ENCODE measurements at regions not wholly inside any gene's neighbourhood (a gene's known extent, or its start where the extent isn't known, plus 50 kb on each side); places are given as distances from the start of the nearest gene placed in this dataset.

DNA sequence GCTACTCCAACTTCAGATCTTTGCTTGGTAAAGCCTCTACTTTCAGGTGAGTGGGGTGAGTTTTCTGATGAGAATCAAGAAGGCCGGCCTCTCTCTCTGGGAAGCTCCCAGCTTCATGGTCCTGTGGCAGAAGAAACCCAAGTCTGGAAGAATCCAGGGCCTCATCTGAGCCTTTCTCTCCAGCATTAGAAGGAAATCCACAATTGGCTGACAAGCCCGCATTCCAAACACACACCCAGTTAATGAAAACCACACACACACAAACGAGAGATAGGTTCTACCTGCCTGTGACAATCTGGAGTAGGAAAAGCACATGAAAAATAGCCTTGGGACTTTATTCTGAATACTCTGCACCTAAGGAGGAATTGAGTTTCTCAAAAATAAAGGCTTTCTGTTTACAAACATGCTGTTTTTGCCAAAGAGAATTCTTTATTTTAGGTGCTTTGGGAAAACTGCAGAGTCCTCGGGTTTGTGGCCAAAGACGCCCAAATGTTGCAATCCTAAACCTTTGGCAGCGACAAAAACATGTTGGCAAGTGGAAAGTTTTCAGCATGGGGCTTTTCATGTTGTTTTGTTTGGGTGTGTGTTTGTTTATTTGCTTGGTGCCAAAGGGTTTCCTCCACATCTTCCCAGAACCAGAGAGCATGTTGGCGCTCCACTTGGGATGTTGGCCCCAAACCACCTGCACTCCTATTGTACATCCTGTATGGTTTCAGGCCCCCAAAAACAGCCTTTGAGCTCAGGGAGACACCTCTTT lies 216.2 kb downstream of the SETD4 start:
- no peak for DNase-seq (ENCODE audit: low spot score)

DNA sequence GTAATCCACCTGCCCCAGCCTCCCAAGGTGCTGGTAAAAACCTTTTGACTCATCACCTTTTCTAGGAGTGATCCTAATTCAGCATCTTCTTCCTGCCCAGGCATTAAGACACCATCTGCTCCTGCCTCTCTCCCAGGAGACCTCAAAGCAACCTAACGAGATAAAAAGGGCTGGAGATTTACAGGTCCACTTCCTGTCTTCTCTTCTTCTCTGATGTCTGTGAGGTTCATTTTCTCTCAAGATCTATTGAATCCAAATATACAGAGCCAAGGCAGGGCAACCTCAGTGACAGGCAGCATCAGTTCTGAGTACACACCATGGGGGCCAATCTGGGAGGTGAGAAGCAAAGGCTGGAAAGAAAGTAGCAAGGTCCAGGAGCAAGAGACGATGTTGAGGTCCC lies 219.4 kb downstream of the SETD4 start:
- DNase-seq (ENCODE audit: low spot score), result no peak

DNA sequence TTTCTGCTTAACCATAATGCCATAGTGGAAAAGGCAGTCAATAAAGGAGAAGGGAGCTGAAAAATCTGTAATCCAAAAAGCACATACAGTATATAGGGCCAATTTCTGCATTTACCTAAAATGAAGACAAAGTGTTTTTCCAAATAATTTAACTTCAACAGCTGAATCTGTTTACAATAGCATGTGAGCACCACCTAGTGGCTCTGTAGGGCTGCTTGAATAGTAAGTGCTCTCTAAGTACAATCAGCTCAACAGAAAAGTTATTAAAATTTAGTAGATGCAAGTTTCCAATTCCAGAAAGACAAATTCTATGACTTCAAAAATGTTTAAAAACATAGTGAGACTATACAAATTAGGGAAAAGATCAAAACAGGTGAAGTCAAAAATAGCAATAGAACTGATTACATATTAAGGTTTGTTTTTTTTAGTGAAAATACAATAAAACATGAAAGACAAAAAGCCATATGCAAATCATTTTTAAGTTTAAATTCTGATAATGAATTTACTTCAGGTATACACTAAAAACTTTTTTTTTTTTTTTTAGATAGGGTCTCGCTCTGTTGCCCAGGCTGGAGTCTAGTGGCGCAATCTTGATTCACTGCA lies 220.0 kb downstream of the SETD4 start:
- DNase-seq (ENCODE audit: low spot score), result peak; percentile 75

DNA sequence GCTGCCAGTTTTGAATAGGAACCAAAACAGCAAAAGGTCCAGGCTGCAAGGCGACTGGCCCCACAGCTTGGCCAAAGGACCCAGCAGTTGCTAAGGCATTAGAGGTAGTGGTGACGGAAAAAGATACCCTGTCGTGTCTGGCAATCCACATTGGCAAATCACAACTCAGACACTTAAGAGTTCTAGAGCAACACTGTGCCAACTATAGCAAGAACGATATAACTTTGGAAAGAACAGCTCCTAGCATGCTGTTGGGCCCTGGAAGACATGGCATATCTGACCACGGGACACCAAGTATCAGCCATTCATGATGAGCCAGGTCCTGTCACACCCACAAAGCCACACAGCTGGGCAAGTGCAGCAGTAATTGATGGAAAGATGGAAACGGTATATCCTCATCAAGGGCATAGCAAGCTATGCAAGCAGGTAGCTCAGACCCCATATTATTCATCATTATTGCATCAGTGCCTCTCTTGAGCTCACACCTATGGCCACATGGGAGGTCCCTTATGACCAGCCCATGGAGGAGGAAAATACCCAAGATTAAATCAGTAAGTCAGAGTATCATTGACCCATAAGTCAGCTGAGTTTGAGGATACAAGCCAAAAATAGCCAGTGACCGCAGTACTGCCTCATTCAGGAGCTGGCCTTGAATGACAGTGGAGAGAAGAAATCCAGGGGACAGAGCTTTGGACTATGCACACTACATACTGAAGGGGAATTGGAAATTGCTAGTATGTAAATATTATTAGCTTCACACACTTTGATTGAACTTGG lies 221.2 kb downstream of the SETD4 start:
- peak; percentile 6 for DNase-seq (ENCODE audit: low spot score)

DNA sequence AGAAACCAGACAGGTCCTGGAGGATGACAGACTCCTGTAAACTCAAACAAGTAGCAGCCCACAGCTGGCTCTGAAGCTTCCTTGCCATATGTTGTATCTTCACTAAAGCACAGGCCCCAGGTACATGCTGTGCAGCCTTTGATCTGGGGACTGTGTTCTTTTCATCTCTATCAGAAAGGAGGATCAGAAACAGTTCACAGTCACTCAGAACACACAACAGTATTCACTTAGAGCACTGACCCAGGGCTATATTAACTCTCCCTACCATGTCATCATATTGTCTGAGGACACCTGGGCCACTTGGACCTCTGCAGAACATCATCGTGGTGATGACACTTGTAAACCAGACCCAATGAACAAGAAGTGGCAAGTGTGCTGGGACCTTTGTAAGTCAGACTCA lies 222.0 kb downstream of the SETD4 start:
- no peak for DNase-seq (ENCODE audit: low spot score)

DNA sequence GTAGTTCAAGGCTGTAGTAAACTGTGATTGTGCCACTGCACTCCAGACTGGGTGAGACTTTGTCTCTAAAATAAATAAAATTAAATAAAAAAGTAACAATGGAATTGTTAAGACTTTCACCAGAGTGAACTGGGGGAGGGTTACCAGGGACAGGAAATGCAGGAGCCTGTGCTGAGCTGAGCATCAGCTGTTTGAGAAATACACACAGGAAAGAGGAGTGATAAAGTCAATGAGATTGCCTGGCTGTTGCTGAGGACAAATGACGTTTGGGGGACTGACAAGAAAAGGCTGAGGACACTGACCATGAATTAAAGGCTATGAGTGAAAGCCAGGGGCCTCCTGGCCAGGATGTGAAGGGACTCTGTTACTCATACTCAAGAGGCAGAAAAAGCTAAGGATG lies 226.3 kb downstream of the SETD4 start:
- DNase-seq (ENCODE audit: low spot score), result no peak

DNA sequence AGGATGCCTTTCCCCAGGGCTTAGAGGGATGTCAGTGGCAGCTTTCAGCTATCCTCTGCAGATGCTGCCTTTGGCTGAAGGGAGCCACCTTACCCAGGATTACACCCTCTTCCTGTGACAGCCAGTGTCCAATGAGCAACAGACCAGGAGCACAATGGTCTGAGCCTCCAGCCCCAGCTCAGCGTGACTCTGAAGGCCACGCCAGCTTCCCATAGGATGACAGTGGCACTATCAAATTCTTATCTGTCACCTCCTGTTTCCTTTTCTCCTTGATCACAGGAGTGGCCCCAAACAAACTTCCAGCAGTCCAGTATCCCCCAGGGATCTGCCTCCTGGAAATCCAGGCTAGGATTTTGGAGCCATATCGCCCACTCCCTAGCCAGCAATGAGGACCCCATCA lies 226.9 kb downstream of the SETD4 start:
- DNase-seq (ENCODE audit: low spot score), result no peak

DNA sequence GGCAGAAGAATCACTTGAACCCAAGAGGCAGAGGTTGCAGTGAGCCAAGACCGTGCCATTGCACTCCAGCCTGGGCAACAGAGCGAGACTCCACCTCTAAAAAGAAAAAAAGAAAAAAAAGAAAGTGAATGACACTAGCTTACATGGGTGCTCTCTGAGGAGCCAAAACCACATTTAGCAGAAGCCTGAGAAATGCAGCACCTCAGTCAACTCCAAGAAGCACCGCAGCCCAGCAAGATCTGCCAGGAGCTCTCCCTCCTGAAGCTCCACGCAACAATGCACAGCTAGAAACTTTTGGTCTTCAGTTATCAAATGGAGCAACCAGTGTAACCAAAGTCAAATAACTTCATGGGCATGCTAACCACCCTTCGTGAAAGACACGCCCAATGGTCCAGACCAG lies 229.1 kb downstream of the SETD4 start:
- DNase-seq (ENCODE audit: low spot score), result no peak

DNA sequence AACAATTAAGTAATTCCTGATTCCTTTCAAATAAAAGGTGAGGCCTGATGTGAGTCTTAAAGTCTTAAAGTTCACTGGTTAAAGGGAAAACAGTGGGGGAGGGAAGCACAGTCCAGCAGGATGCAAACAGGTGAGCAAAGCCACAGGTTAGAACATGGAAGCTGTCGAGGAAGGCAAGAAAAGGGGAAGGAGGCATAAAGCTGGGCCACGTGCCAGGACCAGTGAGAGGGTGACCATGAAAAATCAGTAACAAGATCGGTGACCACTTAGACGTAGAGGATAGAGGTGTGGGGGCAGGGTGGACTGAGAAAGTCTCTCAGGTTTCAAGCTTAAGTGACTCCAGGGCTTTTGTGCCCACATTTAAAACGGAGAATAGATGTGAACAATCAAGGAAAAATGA lies 231.3 kb downstream of the SETD4 start:
- peak; percentile 15 for DNase-seq (ENCODE audit: low spot score)

DNA sequence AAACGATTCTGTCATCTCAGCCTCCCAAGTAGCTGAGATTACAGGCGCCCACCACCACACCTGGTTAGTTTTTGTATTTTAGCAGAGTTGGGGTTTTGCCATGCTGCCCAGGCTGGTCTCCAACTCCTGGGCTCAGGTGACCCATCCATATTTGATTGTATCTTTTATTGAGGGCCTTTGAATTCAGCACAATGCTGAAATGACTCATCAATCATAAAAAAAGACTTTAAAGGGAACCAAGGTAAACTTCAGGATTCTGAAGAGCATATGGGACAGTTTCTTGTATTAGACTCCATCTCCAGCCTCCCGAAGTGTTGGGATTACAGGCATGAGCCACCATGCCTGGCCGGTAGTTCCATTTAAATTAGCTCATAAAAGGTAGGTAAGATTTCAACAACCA lies 232.2 kb downstream of the SETD4 start:
- no peak for DNase-seq (ENCODE audit: low spot score)

DNA sequence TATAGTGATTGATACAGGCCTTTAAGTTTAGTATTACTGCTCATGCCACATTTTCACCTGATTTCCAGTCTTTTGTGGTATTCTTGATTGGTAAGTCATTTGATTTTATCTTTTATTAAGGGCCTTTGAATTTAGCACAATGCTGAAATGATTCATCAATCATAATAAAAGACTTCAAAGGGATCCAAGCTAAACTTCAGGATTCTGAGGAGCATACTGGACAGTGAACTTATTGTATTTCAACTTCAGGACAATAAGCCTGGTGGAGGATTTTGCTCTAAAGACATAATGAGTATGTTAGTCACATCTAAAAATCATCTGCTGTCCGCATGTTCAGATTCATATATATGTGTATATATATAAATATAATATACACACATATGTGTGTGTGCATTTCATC lies 233.3 kb downstream of the SETD4 start:
- DNase-seq (ENCODE audit: low spot score), result no peak

DNA sequence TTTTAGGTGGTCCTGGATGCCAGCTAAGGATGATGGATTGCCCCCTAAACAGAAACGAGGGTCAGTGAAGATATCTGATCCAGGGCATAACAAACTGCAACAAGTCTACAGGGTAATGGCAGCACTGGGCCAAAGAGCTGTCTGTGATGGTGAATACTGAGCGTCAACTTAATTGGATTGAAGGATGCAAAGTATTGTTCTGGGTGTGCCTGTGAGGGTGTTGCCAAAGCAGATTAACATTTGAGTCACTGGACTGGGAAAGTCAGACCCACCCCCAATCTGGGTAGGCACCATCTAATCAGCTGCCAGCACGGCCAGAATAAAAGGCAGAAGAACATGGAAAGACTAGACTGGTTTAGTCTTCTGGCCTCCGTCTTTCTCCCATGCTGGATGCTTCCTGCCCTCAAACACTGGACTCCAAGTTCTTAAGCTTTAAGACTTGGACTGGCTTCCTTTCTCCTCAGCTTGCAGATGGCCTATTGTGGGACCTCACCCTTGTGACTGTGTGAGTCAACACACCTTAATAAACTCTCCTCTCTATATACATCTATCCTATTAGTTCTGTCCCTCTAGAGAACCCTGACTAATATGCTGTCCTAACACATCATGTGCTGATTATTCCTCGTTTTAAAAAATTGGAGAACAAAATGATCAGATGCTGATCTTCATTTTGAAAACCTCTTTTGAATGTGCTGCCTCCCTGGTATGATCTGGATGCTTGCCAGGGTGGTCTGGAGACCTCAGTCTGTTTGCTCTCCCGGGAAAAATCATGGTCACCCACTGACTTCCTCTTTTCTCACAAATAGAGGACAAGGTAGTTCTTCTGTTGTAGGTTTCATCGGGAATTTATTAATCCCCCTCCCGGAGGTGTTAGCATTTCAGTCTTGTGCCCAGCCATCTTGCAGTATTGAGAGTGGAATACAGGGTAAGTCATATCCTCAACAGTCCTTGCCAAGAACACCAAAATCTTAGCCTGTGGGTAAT lies 234.7 kb downstream of the SETD4 start:
- DNase-seq (ENCODE audit: low spot score), result no peak

DNA sequence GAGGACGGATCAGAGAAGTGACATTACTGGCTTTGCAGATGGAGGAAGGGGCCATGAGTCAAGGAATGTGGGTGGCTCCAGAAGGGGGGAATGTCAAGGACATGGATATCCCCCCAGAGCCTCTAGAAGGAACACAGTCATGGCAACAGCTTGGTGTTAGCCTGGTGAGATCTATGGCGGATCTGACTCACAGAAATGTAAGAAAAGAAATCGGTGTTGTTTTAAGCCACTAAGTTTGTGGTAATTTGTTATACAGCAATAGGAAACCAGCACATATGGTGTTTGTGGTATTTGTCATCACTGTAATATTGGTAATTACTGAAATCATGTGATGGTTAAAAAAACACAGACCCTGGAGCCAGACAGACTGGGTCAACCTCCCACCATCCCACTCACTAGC lies 236.2 kb downstream of the SETD4 start:
- no peak for DNase-seq (ENCODE audit: low spot score)

DNA sequence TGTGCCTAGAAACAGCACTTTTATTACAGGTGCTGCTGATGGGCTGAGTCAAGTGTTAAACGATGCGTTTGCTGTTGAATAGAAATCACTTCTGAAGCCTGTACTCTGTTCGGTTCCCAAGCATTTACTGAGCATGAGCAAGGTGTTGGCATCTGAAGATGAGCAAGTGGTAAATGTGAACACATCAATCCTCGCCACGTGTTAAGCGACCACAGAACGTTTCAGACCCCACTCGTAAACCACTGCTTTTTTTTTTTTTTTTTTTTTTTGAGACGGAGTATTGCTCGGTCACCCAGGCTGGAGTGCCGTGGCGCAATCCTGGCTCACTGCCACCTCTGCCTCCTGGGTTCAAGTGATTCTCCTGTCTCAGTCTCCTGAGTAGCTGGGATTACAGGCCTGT lies 241.2 kb downstream of the SETD4 start:
- no peak for DNase-seq (ENCODE audit: low spot score)

DNA sequence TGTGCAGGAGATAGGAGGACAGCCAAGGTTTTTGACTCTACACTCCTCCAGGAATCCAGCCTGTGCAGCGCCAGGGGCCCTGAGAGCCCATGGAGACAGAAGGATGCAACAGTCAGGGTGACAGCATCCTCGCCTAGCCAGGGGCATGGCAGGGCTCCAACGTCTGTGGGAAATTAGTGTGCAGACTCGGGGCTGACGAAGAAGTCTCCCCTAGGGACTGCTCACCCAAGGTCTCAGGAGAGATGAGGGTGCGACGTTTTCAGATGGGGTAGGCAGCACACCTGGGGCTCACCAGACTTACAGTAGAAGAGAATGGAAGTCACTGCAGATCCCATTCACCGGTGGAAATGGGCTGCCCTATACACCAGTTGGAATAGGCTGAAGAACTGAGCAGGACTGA lies 241.7 kb downstream of the SETD4 start:
- DNase-seq (ENCODE audit: low spot score), result no peak

DNA sequence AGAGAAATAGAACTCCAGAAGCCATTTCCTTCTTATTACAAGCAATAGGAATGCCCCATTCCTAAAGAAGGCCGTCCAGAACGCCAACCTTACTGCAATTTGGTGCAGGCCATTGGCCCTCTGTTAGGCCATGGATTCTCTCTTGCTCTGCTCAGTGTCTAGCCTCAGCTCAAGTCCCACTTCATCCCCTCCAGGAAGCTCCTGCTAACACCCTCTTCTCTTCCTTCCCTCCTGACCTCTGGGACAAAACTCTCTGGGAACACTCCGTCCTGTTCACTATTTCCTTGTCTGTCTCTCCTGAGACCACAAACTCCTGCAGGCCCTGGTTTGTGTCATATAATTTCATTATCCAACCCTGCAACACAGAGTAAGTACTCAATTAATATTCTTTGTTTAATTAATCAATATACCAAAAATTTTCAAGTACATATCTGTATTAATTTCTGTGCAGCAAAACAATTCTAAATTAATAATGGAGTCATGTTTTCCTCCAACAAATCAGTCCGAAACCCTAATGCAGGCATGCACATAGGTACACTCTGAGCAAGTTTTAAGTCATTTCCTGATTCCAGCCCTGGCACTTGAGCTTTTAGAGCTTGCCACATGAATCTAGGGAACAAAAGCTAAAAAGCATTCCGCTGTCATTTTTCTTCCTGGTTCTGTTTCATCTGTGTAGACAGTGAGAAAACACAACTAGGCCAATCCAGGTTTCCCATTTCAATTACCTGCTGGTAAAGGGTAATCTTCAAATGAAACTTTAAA lies 245.3 kb downstream of the SETD4 start:
- no peak for DNase-seq (ENCODE audit: low spot score)

DNA sequence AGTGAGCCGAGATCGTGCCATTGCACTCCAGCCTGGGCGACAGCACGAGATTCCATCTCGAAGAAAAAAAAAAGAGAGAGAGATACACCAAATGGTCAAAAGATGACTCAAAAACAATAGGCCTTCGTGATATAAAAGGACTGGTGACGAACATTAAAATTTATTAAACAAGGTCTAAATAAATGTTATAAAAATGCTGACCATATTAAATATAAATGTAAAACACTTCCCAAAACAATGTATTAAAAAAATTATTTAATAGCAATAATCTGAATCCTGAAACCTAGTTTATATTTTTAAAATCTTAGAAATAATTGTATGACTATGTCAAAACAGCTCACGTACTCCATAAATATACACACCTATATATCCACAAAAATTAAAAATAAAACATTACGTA lies 247.6 kb downstream of the SETD4 start:
- DNase-seq (ENCODE audit: low spot score), result no peak

DNA sequence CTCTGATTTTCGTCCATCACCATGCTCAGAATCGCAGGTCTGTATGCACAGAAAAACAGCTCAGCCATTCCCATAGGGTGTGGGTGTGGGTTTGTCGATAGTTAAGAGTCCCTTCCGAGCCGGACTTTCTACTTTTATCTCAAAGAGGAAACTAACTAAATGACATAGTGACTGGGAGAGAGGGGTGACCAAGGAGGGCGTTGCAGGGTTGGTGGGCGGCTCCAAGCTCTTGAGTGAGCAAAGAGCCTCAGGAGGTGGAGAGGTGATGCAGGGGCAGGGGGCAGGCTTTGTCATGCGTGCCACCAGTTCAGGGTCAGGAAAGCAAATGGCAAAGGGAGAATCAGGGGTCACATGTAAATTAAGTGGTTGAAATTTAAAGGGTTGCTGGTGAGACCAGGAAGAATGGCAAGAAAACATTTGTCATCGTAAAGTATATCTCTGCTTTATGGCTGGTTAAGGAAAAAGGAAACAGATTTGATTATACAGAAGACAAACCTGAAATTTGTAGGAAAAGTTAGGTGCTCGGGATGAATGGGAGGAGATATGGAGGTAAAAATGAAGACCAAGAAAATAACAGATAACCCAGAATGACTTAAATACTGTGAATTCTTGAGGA lies 249.0 kb downstream of the SETD4 start:
- DNase-seq (ENCODE audit: low spot score), result no peak

DNA sequence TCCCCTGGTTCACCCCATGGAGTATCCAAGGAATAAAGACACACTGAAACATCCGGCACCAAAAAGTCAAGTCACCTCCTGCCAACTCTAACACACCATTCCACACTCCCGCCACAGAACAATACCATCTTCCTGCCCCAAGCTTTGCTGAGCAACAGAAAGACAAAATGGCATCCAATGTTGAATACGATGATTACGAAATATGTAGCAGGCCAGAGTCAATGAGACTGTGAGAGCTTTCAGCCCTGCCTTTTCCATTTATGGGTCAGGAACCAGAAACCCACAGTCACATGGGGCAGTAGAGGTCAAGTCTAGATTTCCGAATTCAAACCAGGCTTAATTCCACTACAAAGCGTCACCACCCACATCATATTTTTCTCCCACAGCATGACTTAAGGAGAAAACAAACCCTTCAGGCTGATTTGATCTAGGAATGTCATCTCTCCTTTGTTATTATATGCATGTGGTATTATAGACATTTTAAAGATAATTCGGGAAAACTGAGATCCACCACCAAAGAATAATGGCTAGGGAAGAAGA lies 249.8 kb downstream of the SETD4 start:
- DNase-seq (ENCODE audit: low spot score), result no peak

DNA sequence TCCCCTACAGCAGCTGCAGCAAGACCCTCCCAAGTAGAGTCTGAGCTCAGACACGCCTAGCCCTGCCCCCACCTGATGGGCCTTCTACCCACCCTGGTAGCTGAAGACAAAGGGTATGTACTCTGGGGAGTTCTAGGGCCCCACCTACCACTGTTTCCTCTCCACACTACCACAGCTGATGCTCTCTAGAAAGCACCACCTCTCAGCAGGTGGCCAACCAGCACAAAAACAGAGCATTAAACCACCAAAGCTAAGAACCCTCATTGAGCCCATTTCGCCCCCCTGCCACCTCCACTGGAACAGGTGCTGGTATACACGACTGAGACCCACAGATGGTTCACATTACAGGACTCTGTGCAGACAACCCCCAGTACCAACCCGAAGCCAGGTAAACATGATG lies 258.9 kb downstream of the SETD4 start:
- DNase-seq (ENCODE audit: low spot score), result no peak

Data from kidney tubule cell (primary cell).